Liver (tissue), 3 donors: ENCODE measurements at regions not wholly inside any gene's neighbourhood (a gene's known extent, or its start where the extent isn't known, plus 50 kb on each side); places are given as distances from the start of the nearest gene placed in this dataset.

ENCODE experiments used
- EGR1 ChIP-seq, 2 donors: IDR thresholded peaks; 2 replicates each; pipeline ENCODE4 v1.6.1; 2016 to 2018; ENCODE audit warnings: antibody characterized with exemption in 2 of 2, low read depth in 2 of 2
- JUND ChIP-seq, 2 donors: IDR thresholded peaks; 2 replicates each; pipeline ENCODE4 v1.6.1; 2016; ENCODE audit warnings: antibody characterized with exemption in 2 of 2
- RAD21 ChIP-seq, 2 donors: IDR thresholded peaks; 2 replicates each; pipeline ENCODE4 v1.6.1; 2016; ENCODE audit warnings: antibody characterized with exemption in 2 of 2, mild to moderate bottlenecking in 2 of 2
- TF ChIP-seq, protein P1 (sequence below): fragments of 150-350 bp; IDR thresholded peaks from 2 replicates; pipeline ENCODE4 v1.5.1; 2017; ENCODE audit warnings: improper control_type of control experiment, low read depth, low read length; ENCODE audit not compliant: missing input control
- TF ChIP-seq, protein P2 (sequence below): IDR thresholded peaks from 2 replicates; pipeline ENCODE4 v1.6.1; 2016; ENCODE audit warnings: antibody characterized with exemption
- donor health status: healthy.
- donor health status: healthy.

DNA sequence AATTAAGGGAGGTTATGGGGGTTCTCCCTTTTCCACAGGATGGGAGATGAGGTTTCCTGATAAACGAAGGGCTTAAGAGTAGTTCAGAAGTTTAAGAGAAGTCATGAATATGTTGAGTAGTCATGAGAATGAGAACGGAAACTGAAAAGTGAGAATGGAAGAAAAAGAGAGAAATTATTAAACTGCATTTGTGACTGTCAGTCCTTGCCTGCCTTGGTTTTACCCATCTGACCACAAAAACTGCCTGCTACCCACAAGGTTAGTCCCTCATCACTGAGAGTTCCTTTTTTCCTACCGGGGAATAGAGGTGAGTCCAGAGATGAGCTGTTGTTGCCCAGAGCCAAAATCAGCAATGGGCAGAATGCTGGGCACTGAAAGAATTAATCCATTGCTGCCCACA lies 174.1 kb upstream of the BET1 start:
- TF ChIP-seq JUND (IDR thresholded peaks at IDR 0.05) (no peak), EGR1 (IDR thresholded peaks at IDR 0.05; ENCODE audit: low read depth in 2 of 2) (no peak), RAD21 (IDR thresholded peaks at IDR 0.05) (no peak)
- TF ChIP-seq, protein P1, sequence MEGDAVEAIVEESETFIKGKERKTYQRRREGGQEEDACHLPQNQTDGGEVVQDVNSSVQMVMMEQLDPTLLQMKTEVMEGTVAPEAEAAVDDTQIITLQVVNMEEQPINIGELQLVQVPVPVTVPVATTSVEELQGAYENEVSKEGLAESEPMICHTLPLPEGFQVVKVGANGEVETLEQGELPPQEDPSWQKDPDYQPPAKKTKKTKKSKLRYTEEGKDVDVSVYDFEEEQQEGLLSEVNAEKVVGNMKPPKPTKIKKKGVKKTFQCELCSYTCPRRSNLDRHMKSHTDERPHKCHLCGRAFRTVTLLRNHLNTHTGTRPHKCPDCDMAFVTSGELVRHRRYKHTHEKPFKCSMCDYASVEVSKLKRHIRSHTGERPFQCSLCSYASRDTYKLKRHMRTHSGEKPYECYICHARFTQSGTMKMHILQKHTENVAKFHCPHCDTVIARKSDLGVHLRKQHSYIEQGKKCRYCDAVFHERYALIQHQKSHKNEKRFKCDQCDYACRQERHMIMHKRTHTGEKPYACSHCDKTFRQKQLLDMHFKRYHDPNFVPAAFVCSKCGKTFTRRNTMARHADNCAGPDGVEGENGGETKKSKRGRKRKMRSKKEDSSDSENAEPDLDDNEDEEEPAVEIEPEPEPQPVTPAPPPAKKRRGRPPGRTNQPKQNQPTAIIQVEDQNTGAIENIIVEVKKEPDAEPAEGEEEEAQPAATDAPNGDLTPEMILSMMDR = no peak
- TF ChIP-seq, protein P2, sequence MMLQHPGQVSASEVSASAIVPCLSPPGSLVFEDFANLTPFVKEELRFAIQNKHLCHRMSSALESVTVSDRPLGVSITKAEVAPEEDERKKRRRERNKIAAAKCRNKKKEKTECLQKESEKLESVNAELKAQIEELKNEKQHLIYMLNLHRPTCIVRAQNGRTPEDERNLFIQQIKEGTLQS = no peak
